ENCODE measurements at regions not wholly inside any gene's neighbourhood (a gene's known extent, or its start where the extent isn't known, plus 50 kb on each side); places are given as distances from the start of the nearest gene placed in this dataset.
A peak's percentile ranks its signal among the peaks of the same experiment; 100 is the strongest.

DNA sequence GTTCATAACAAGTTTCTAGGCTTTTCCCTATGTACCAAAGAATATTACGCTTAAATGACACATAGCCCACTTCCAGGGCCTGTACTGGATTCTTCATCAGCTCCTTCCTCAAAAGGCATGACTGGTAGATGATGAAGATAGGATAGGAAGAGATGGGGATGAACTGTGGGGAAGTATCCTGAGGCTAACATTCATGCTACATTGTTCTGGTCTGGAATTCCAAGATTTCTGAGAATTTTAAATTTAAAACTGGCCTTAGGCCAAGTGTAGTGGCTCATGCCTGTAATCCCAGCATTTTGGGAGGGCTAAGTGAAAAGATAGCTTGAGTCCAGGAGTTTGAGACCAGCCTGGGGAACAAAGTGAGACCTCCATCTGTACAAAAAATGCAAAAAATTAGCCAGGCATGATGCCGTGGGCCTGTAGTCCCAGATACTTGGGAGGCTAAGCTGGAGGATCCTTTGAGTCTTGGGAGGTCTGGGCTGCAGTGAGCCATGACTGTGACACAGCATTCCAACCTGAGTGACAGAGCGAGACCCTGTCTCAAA is 160.1 kb upstream of the PLAAT1 start:
- H3K4me3 ChIP-seq (ENCODE audit: low read depth, low read length) = no peak overlapping the region
- in situ Hi-C loops (cut with HindIII; ENCODE audit: low sequenced_read_pairs) = no loop called here
- TF ChIP-seq, protein P1, sequence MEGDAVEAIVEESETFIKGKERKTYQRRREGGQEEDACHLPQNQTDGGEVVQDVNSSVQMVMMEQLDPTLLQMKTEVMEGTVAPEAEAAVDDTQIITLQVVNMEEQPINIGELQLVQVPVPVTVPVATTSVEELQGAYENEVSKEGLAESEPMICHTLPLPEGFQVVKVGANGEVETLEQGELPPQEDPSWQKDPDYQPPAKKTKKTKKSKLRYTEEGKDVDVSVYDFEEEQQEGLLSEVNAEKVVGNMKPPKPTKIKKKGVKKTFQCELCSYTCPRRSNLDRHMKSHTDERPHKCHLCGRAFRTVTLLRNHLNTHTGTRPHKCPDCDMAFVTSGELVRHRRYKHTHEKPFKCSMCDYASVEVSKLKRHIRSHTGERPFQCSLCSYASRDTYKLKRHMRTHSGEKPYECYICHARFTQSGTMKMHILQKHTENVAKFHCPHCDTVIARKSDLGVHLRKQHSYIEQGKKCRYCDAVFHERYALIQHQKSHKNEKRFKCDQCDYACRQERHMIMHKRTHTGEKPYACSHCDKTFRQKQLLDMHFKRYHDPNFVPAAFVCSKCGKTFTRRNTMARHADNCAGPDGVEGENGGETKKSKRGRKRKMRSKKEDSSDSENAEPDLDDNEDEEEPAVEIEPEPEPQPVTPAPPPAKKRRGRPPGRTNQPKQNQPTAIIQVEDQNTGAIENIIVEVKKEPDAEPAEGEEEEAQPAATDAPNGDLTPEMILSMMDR (IDR thresholded peaks at IDR 0.05; ENCODE audit: low read depth, low read length) = no peak
- no peak for DNase-seq (ENCODE audit: low read depth, low spot score)

DNA sequence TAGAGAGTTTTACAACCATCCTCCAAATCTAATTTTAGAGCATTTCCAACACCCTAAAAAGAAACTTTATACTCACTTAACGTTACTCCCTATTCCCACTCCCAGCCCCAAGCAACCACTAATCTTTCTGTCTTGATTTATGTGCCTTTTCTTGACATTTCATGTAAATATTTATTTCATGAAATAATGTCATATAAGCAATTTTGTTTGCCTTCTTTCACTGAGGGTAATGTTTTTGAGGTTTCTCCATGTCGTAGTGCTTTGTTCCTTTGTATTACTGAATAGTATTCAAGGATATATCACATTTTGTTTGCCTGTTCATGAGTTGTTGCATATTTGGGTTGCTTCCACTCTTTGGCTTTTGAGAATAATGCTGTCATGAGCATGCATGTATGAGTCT is 155.4 kb upstream of the PLAAT1 start:
- H3K4me3 ChIP-seq (ENCODE audit: low read depth, low read length) = no peak overlapping the region
- in situ Hi-C loops (cut with HindIII; ENCODE audit: low sequenced_read_pairs) = no loop called here
- DNase-seq (ENCODE audit: low read depth, low spot score) = no peak
- TF ChIP-seq, protein P1 (IDR thresholded peaks at IDR 0.05; ENCODE audit: low read depth, low read length) = no peak

DNA sequence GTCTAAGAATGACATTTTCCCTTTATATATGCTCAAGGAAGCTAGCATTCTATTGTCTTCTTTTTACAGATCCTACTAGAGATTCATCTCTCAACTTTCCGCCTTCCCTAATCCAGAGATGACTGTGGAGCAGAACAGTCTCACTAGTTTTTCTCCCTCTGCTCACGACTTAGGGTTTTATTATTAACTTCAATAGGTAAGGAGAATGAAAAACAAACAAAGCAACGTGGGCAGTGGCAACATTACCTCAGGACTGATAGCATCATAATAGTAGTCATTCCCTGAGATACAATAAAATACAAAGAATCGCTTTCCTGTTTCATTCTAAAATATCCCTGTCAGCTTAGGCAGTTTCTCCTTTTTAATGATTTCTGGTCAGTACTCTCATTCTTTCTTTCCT is 154.3 kb upstream of the PLAAT1 start:
- in situ Hi-C loops (cut with HindIII; ENCODE audit: low sequenced_read_pairs) = no loop called here
- no peak for DNase-seq (ENCODE audit: low read depth, low spot score)

DNA sequence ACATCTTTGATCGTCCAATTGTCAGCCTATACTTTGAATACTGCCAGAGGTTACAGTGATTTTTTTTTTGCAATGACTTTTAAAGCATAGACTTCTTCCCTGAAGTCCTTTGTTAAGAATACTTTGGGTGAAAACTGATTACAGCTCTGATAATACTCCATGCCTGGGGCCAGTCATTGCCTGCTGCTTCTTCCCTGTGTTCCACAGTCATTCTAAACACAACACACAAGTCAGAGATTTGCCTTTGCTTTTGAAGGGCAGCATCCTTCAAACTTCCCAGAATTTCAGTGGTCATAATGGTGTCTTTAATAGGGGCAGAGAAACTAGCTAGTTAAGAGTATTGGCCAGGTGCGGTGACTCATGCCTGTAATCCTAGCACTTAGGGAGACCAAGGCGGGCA is 153.7 kb upstream of the PLAAT1 start:
- TF ChIP-seq, protein P1 (IDR thresholded peaks at IDR 0.05; ENCODE audit: low read depth, low read length) = no peak
- in situ Hi-C loops (cut with HindIII; ENCODE audit: low sequenced_read_pairs) = no loop called here
- H3K4me3 ChIP-seq (ENCODE audit: low read depth, low read length) = no peak overlapping the region
- DNase-seq (ENCODE audit: low read depth, low spot score) = no peak

More for the DNA sequence above, 154.3 kb upstream of the PLAAT1 start:
- TF ChIP-seq, protein P1 (IDR thresholded peaks at IDR 0.05; ENCODE audit: low read depth, low read length) = no peak
- H3K4me3 ChIP-seq (ENCODE audit: low read depth, low read length) = no peak overlapping the region

DNA sequence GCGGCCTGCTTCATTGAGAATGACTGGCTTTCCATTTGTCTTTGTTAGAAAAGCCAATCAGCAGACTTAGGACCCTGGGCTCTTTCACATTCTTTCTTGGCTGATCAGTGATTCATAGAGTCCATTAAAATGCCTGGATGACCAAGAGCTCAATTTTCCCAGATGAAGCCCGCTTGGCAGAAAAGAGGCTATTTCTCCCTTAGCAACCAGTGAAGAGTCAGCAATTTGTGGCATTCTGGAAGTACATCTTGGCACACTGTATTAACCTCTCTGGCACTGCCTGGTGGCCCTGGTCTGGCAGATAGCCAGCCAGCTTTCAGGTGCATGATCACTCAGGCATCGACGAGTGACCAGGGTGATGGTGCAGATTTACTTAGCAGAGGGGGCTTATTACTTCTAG is 145.7 kb upstream of the PLAAT1 start:
- TF ChIP-seq, protein P1 (IDR thresholded peaks at IDR 0.05; ENCODE audit: low read depth, low read length) = no peak
- in situ Hi-C loops (cut with HindIII; ENCODE audit: low sequenced_read_pairs) = no loop called here
- DNase-seq (ENCODE audit: low read depth, low spot score) = peak; percentile 75
- H3K4me3 ChIP-seq (ENCODE audit: low read depth, low read length) = no peak overlapping the region

DNA sequence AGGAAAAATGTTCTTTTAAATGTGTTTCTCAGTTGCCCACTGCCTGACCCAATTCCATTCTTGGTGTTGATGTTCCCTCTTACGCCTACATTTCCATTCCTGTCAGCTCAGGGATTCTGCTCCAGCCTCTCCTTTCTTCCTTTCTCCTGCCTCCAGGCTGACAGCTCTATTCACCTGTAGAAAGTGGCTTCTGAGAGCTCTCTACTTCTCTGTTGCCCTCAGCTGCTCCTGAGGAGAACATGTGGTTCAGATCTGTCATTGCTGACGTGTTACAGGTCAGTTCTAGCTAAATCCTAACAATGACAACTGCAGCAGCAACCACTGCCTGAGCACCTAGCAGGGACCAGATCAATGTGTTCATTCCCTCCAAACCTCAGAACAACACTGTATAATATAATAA is 144.9 kb upstream of the PLAAT1 start:
- H3K4me3 ChIP-seq (ENCODE audit: low read depth, low read length) = no peak overlapping the region
- DNase-seq (ENCODE audit: low read depth, low spot score) = no peak
- in situ Hi-C loops (cut with HindIII; ENCODE audit: low sequenced_read_pairs) = no loop called here
- TF ChIP-seq, protein P1 (IDR thresholded peaks at IDR 0.05; ENCODE audit: low read depth, low read length) = no peak
